ENCODE measurements at regions not wholly inside any gene's neighbourhood (a gene's known extent, or its start where the extent isn't known, plus 50 kb on each side); places are given as distances from the start of the nearest gene placed in this dataset.

GRCh38 chr16:64181271-64181925 lies 940.5 kb downstream of the CDH11 start:
- H3K36me3 ChIP-seq (ENCODE audit: insufficient read depth, low read length), result no peaks in the 10 kb centered on the region
- no peak overlapping the region for H3K4me2 ChIP-seq (ENCODE audit: insufficient read depth, low read length)
- H3K27ac ChIP-seq (ENCODE audit: low read depth, low read length), result no peak overlapping the region
- H3K79me2 ChIP-seq (ENCODE audit: insufficient read depth, low read length), result no peaks in the 10 kb centered on the region
- no peaks in the 10 kb centered on the region for H3K27me3 ChIP-seq (ENCODE audit: insufficient read depth, low read length)
- DNase-seq (ENCODE audit: insufficient read length, low spot score, missing footprints), result peak; percentile 13
- TF ChIP-seq CTCF (IDR thresholded peaks at IDR 0.05; ENCODE audit: extremely low read depth, low read depth, low read length), result no peak
- no peak overlapping the region for H2AFZ ChIP-seq (ENCODE audit: low read length)
- no peaks in the 10 kb centered on the region for H3K4me1 ChIP-seq (ENCODE audit: insufficient read depth, low read length)
- peaks cover 5% of the 10 kb centered on the region for H3K9me3 ChIP-seq (ENCODE audit: low read depth, low read length)
- no peaks in the 10 kb centered on the region for H4K20me1 ChIP-seq (ENCODE audit: insufficient read depth, low read length)
- H3K4me3 ChIP-seq (ENCODE audit: insufficient read depth, low read length), result no peak overlapping the region

- Histone ChIP-seq H3K27ac (ENCODE audit: low read depth, low read length) (no peak overlapping the region), H3K4me1 (ENCODE audit: insufficient read depth, low read length) (no peaks in the 10 kb centered on the region), H3K27me3 (ENCODE audit: insufficient read depth, low read length) (no peaks in the 10 kb centered on the region), H3K79me2 (ENCODE audit: insufficient read depth, low read length) (no peaks in the 10 kb centered on the region), H3K4me2 (ENCODE audit: insufficient read depth, low read length) (no peak overlapping the region), H2AFZ (ENCODE audit: low read length) (no peak overlapping the region), H4K20me1 (ENCODE audit: insufficient read depth, low read length) (no peaks in the 10 kb centered on the region), H3K36me3 (ENCODE audit: insufficient read depth, low read length) (no peaks in the 10 kb centered on the region), H3K9me3 (ENCODE audit: low read depth, low read length) (peaks cover 5% of the 10 kb centered on the region), H3K4me3 (ENCODE audit: insufficient read depth, low read length) (no peak overlapping the region)
- DNase-seq (ENCODE audit: insufficient read length, low spot score, missing footprints), result no peak
- no peak for TF ChIP-seq CTCF (IDR thresholded peaks at IDR 0.05; ENCODE audit: extremely low read depth, low read depth, low read length)
Measured at GRCh38 chr16:64180136-64180900, 941.5 kb downstream of the CDH11 start.

GRCh38 chr16:64174327-64174726 lies 947.5 kb downstream of the CDH11 start:
- peaks cover 5% of the 10 kb centered on the region for H3K9me3 ChIP-seq (ENCODE audit: low read depth, low read length)
- no peaks in the 10 kb centered on the region for H4K20me1 ChIP-seq (ENCODE audit: insufficient read depth, low read length)
- H2AFZ ChIP-seq (ENCODE audit: low read length), result no peak overlapping the region
- no peaks in the 10 kb centered on the region for H3K79me2 ChIP-seq (ENCODE audit: insufficient read depth, low read length)
- no peaks in the 10 kb centered on the region for H3K36me3 ChIP-seq (ENCODE audit: insufficient read depth, low read length)
- no peak overlapping the region for H3K4me2 ChIP-seq (ENCODE audit: insufficient read depth, low read length)
- TF ChIP-seq CTCF (IDR thresholded peaks at IDR 0.05; ENCODE audit: extremely low read depth, low read depth, low read length), result no peak
- H3K27ac ChIP-seq (ENCODE audit: low read depth, low read length), result no peak overlapping the region
- H3K4me3 ChIP-seq (ENCODE audit: insufficient read depth, low read length), result no peak overlapping the region
- DNase-seq (ENCODE audit: insufficient read length, low spot score, missing footprints), result no peak
- no peaks in the 10 kb centered on the region for H3K27me3 ChIP-seq (ENCODE audit: insufficient read depth, low read length)
- H3K4me1 ChIP-seq (ENCODE audit: insufficient read depth, low read length), result no peaks in the 10 kb centered on the region

GRCh38 chr16:64172652-64173051 lies 949.2 kb downstream of the CDH11 start:
- Histone ChIP-seq H3K27me3 (ENCODE audit: insufficient read depth, low read length) (no peaks in the 10 kb centered on the region), H3K4me2 (ENCODE audit: insufficient read depth, low read length) (no peak overlapping the region), H3K79me2 (ENCODE audit: insufficient read depth, low read length) (no peaks in the 10 kb centered on the region), H3K36me3 (ENCODE audit: insufficient read depth, low read length) (no peaks in the 10 kb centered on the region), H3K9me3 (ENCODE audit: low read depth, low read length) (no peaks in the 10 kb centered on the region), H2AFZ (ENCODE audit: low read length) (no peak overlapping the region), H3K27ac (ENCODE audit: low read depth, low read length) (no peak overlapping the region), H4K20me1 (ENCODE audit: insufficient read depth, low read length) (no peaks in the 10 kb centered on the region), H3K4me1 (ENCODE audit: insufficient read depth, low read length) (no peaks in the 10 kb centered on the region), H3K4me3 (ENCODE audit: insufficient read depth, low read length) (no peak overlapping the region)
- no peak for DNase-seq (ENCODE audit: insufficient read length, low spot score, missing footprints)
- TF ChIP-seq CTCF (IDR thresholded peaks at IDR 0.05; ENCODE audit: extremely low read depth, low read depth, low read length), result no peak

All from osteoblast (primary cell).